Naive thymus-derived CD4-positive, alpha-beta T cell (primary cell): ENCODE measurements at regions not wholly inside any gene's neighbourhood (a gene's known extent, or its start where the extent isn't known, plus 50 kb on each side); places are given as distances from the start of the nearest gene placed in this dataset.

ENCODE experiments used
- ATAC-seq: fragments of 150-1000 bp; cut with Tn5 transposase; 2 replicates; pipeline ENCODE4 v1.10.0; 2021; ENCODE audit warnings: mild to moderate bottlenecking, moderate library complexity
- CTCF ChIA-PET: fragments of 350-600 bp; sonication (Branson Sonifier 250); formaldehyde crosslinking; loops from one replicate; lab custom pipeline; 2021; ENCODE audit warnings: antibody characterized with exemption; lab: Charles Lee
- POLR2A ChIA-PET: fragments of 350-600 bp; sonication (Branson Sonifier 250); formaldehyde crosslinking; loops from one replicate; lab custom pipeline; 2021; ENCODE audit warnings: antibody characterized with exemption, inconsistent platforms; lab: Charles Lee
- DNase-seq, 9 donors: peaks; one replicate each; pipeline versions ENCODE4 v3.0.0 to v3.0.0-alpha.2; 2020 to 2022; ENCODE audit warnings: mixed read lengths in 1 of 9
- H3K27ac ChIP-seq: one replicate; pipeline ENCODE4 v1.7.0; 2013; ENCODE audit warnings: mild to moderate bottlenecking, low read depth, low read length, moderate library complexity
- H3K27me3 ChIP-seq, 2 donors: one replicate each; pipeline ENCODE4 v1.7.0; 2013; ENCODE audit warnings: low read length in 2 of 2, mild to moderate bottlenecking in 2 of 2, moderate library complexity in 2 of 2; ENCODE audit not compliant: control insufficient read depth in 2 of 2, insufficient read depth in 2 of 2
- H3K36me3 ChIP-seq, 3 experiments: 1 replicate in 2 of 3; 2 replicates in 1 of 3; pipeline ENCODE4 v1.7.0; 2013; ENCODE audit warnings: low read length in 3 of 3, mild to moderate bottlenecking in 3 of 3, moderate library complexity in 1 of 3; ENCODE audit not compliant: insufficient read depth in 3 of 3, control insufficient read depth in 2 of 3
- H3K4me1 ChIP-seq, 2 donors: one replicate each; pipeline ENCODE4 v1.7.0; 2013; ENCODE audit warnings: low read length in 2 of 2, mild to moderate bottlenecking in 2 of 2, moderate library complexity in 1 of 2; ENCODE audit not compliant: control insufficient read depth in 2 of 2, insufficient read depth in 2 of 2
- H3K4me3 ChIP-seq: 2 replicates; pipeline ENCODE4 v1.7.0; 2013; ENCODE audit warnings: mild to moderate bottlenecking, low read length
- H3K9me3 ChIP-seq, 3 experiments: 1 replicate in 2 of 3; 2 replicates in 1 of 3; pipeline ENCODE4 v1.7.0; 2013; ENCODE audit warnings: low read length in 3 of 3; ENCODE audit not compliant: control insufficient read depth in 2 of 3
- H3K27ac Mint-ChIP-seq, 9 donors: one replicate each; pipeline ENCODE4 v1.8.0; 2020 to 2022; ENCODE audit warnings: mixed read lengths in 9 of 9, mild to moderate bottlenecking in 8 of 9, moderate library complexity in 5 of 9, inconsistent platforms in 2 of 9
- H3K27me3 Mint-ChIP-seq, 5 donors: one replicate each; pipeline ENCODE4 v1.8.0; 2021 to 2022; ENCODE audit warnings: mixed read lengths in 5 of 5, mild to moderate bottlenecking in 1 of 5
- H3K36me3 Mint-ChIP-seq, 5 donors: one replicate each; pipeline ENCODE4 v1.8.0; 2020 to 2022; ENCODE audit warnings: mixed read lengths in 5 of 5, mild to moderate bottlenecking in 3 of 5, inconsistent platforms in 1 of 5
- H3K4me1 Mint-ChIP-seq, 7 donors: one replicate each; pipeline ENCODE4 v1.8.0; 2020 to 2022; ENCODE audit warnings: mixed read lengths in 7 of 7, mild to moderate bottlenecking in 3 of 7, inconsistent platforms in 1 of 7
- H3K4me3 Mint-ChIP-seq, 10 donors: one replicate each; pipeline ENCODE4 v1.8.0; 2020 to 2022; ENCODE audit warnings: mild to moderate bottlenecking in 10 of 10, mixed read lengths in 10 of 10, moderate library complexity in 6 of 10, inconsistent platforms in 2 of 10
- H3K9me3 Mint-ChIP-seq, 11 donors: one replicate each; pipeline ENCODE4 v1.8.0; 2020 to 2022; ENCODE audit warnings: mixed read lengths in 11 of 11, mild to moderate bottlenecking in 4 of 11, inconsistent platforms in 1 of 11, moderate library complexity in 1 of 11
- intact Hi-C, 2 donors: fragments of 100-400 bp; cut with micrococcal nuclease; formaldehyde crosslinking; loops; one replicate each; pipeline ENCODE4 v1.15.1; 2023

- CTCF ChIA-PET = interaction anchor here (0.9 to 7.1 kb wide), 15 partner anchors 9 to 377 kb away, joined by 3 to 61 read pairs (median 7); no protein-coding TSS in a partner anchor
- ATAC-seq (no peak), DNase-seq (no peak)
- no peaks in the 10 kb centered on the region for H3K36me3 ChIP-seq
- no peaks in the 10 kb centered on the region for H3K9me3 ChIP-seq
- H3K4me3 ChIP-seq = no peak overlapping the region
- H3K27ac Mint-ChIP-seq = peak overlapping the region; percentile 44 to 92 (median 76)
- POLR2A ChIA-PET = interaction anchor here (0.6 to 16.7 kb wide), 16 partner anchors 9 to 411 kb away, joined by 3 to 633 read pairs (median 4); partner anchors contain the start of genes EXTL2, S1PR1 and SLC30A7
- peaks cover 0 to 2% (median 0%) of the 10 kb centered on the region in 5 donors for H3K36me3 Mint-ChIP-seq
- intact Hi-C loops = loop anchor here in 1 of 2 donors (1.0 to 5.0 kb wide), 3 partner anchors 20 to 112 kb away; no protein-coding TSS in a partner anchor
- H3K27me3 ChIP-seq = no peaks in the 10 kb centered on the region
- H3K4me1 ChIP-seq = peaks cover 43 to 44% of the 10 kb centered on the region in 2 donors
- H3K4me3 Mint-ChIP-seq = peak overlapping the region in 8 of 10 donors; percentile 22 to 79 (median 52)
- no peaks in the 10 kb centered on the region for H3K27me3 Mint-ChIP-seq
- peaks cover 48 to 70% (median 53%) of the 10 kb centered on the region in 7 donors for H3K4me1 Mint-ChIP-seq
- H3K9me3 Mint-ChIP-seq = peaks cover 0 to 1% (median 0%) of the 10 kb centered on the region in 11 donors
- H3K27ac ChIP-seq = no peak overlapping the region
These were observed 54.2 kb downstream of the S1PR1 start for GRCh38 chr1:101290922-101291561.

- H3K9me3 ChIP-seq = no peaks in the 10 kb centered on the region
- peak in 7 of 9 donors; percentile 46 to 66 (median 60) for DNase-seq
- H3K27me3 Mint-ChIP-seq = no peaks in the 10 kb centered on the region
- H3K27me3 ChIP-seq = no peaks in the 10 kb centered on the region
- peak overlapping the region; percentile 3 to 64 (median 52) for H3K4me3 Mint-ChIP-seq
- ATAC-seq = peak; percentile 69
- H3K9me3 Mint-ChIP-seq = no peaks in the 10 kb centered on the region
- peaks cover 0 to 5% (median 0%) of the 10 kb centered on the region in 5 donors for H3K36me3 Mint-ChIP-seq
- POLR2A ChIA-PET = interaction anchor here (0.7 to 16.7 kb wide), 10 partner anchors 10 to 395 kb away, joined by 3 to 633 read pairs (median 4); partner anchors contain the start of gene S1PR1
- H3K27ac ChIP-seq = no peak overlapping the region
- H3K4me3 ChIP-seq = no peak overlapping the region
- intact Hi-C loops = loop anchor here in 1 of 2 donors (1.0 to 5.0 kb wide), 3 partner anchors 19 to 112 kb away; no protein-coding TSS in a partner anchor
- H3K4me1 Mint-ChIP-seq = peaks cover 43 to 66% (median 46%) of the 10 kb centered on the region in 7 donors
- H3K4me1 ChIP-seq = peaks cover 36 to 37% of the 10 kb centered on the region in 2 donors
- H3K27ac Mint-ChIP-seq = peak overlapping the region; percentile 22 to 92 (median 62)
- no peaks in the 10 kb centered on the region for H3K36me3 ChIP-seq
- CTCF ChIA-PET = interaction anchor here (0.6 to 7.1 kb wide), 11 partner anchors 11 to 377 kb away, joined by 3 to 61 read pairs (median 7); no protein-coding TSS in a partner anchor
These were observed 55.0 kb downstream of the S1PR1 start for GRCh38 chr1:101291562-101292380.

GRCh38 chr1:101293461-101294051, 56.7 kb downstream of the S1PR1 start:
- no peaks in the 10 kb centered on the region for H3K36me3 ChIP-seq
- peaks cover 0 to 5% (median 0%) of the 10 kb centered on the region in 5 donors for H3K36me3 Mint-ChIP-seq
- H3K27ac ChIP-seq = no peak overlapping the region
- H3K4me3 Mint-ChIP-seq = peak overlapping the region in 4 of 10 donors; percentile 3 to 41 (median 14)
- H3K9me3 ChIP-seq = no peaks in the 10 kb centered on the region
- H3K4me1 Mint-ChIP-seq = peaks cover 33 to 61% (median 43%) of the 10 kb centered on the region in 7 donors
- POLR2A ChIA-PET = interaction anchor here (0.6 to 16.7 kb wide), 5 partner anchors 16 to 362 kb away, joined by 3 to 633 read pairs (median 3); partner anchors contain the start of gene S1PR1
- H3K4me3 ChIP-seq = no peak overlapping the region
- H3K9me3 Mint-ChIP-seq = no peaks in the 10 kb centered on the region
- intact Hi-C loops = loop anchor here in 1 of 2 donors (5.0 kb wide), 1 partner anchor 64 kb away; no protein-coding TSS in a partner anchor
- CTCF ChIA-PET = interaction anchor here (0.7 to 1.6 kb wide), 4 partner anchors 16 to 373 kb away, joined by 3 to 6 read pairs (median 3); no protein-coding TSS in a partner anchor
- ATAC-seq (peak; percentile 39), DNase-seq (peak in 1 of 9 donors; percentile 66)
- H3K4me1 ChIP-seq = peaks cover 25 to 30% of the 10 kb centered on the region in 2 donors
- no peaks in the 10 kb centered on the region for H3K27me3 ChIP-seq
- H3K27me3 Mint-ChIP-seq = peaks cover 0 to 8% (median 0%) of the 10 kb centered on the region in 5 donors
- peak overlapping the region in 4 of 9 donors; percentile 7 to 67 (median 60) for H3K27ac Mint-ChIP-seq

GRCh38 chr1:101295209-101295608, 58.4 kb downstream of the S1PR1 start:
- CTCF ChIA-PET = interaction anchor here (0.7 to 1.8 kb wide), 2 partner anchors 37 to 50 kb away, joined by 3 to 5 read pairs; no protein-coding TSS in a partner anchor
- Mint-ChIP-seq H3K27ac (peak overlapping the region in 4 of 9 donors; percentile 3 to 71 (median 42)), H3K4me3 (no peak overlapping the region), H3K4me1 (peaks cover 24 to 58% (median 37%) of the 10 kb centered on the region in 7 donors), H3K9me3 (no peaks in the 10 kb centered on the region), H3K27me3 (peaks cover 0 to 16% (median 0%) of the 10 kb centered on the region in 5 donors), H3K36me3 (peaks cover 0 to 5% (median 0%) of the 10 kb centered on the region in 5 donors)
- ATAC-seq (no peak), DNase-seq (no peak)
- H3K9me3 ChIP-seq = no peaks in the 10 kb centered on the region
- no peaks in the 10 kb centered on the region for H3K36me3 ChIP-seq
- no peaks in the 10 kb centered on the region for H3K27me3 ChIP-seq
- intact Hi-C loops = no loop called here
- H3K4me1 ChIP-seq = peaks cover 21 to 30% of the 10 kb centered on the region in 2 donors
- H3K4me3 ChIP-seq = no peak overlapping the region
- POLR2A ChIA-PET = no interaction called here
- no peak overlapping the region for H3K27ac ChIP-seq

- intact Hi-C loops = no loop called here
- Histone ChIP-seq H3K4me1 (peaks cover 0 to 1% of the 10 kb centered on the region in 2 donors), H3K36me3 (no peaks in the 10 kb centered on the region), H3K27ac (no peak overlapping the region), H3K27me3 (no peaks in the 10 kb centered on the region), H3K4me3 (no peak overlapping the region), H3K9me3 (no peaks in the 10 kb centered on the region)
- ATAC-seq (peak; percentile 62), DNase-seq (no peak)
- H3K27me3 Mint-ChIP-seq = peaks cover 0 to 24% (median 0%) of the 10 kb centered on the region in 5 donors
- peaks cover 0 to 5% (median 0%) of the 10 kb centered on the region in 5 donors for H3K36me3 Mint-ChIP-seq
- ChIA-PET POLR2A (interaction anchor here (1.4 kb wide), 1 partner anchor 11 kb away, joined by 4 read pairs; no protein-coding TSS in a partner anchor), CTCF (interaction anchor here (1.1 to 2.1 kb wide), 2 partner anchors 10 to 59 kb away, joined by 4 to 9 read pairs; no protein-coding TSS in a partner anchor)
- no peaks in the 10 kb centered on the region for H3K9me3 Mint-ChIP-seq
- no peak overlapping the region for H3K4me3 Mint-ChIP-seq
- peaks cover 2 to 33% (median 16%) of the 10 kb centered on the region in 7 donors for H3K4me1 Mint-ChIP-seq
- peak overlapping the region in 1 of 9 donors; percentile 5 for H3K27ac Mint-ChIP-seq
These were observed 61.8 kb downstream of the S1PR1 start for GRCh38 chr1:101298663-101299062.
